ENCODE measurements at regions not wholly inside any gene's neighbourhood (a gene's known extent, or its start where the extent isn't known, plus 50 kb on each side); places are given as distances from the start of the nearest gene placed in this dataset.

- no peak for DNase-seq (ENCODE audit: low spot score)
These were observed 149.7 kb upstream of the IRX4 start for GRCh38 chr5:2032432-2032831.

- DNase-seq (ENCODE audit: low spot score), result no peak
These were observed 148.9 kb upstream of the IRX4 start for GRCh38 chr5:2031581-2031980.

GRCh38 chr5:2030131-2030530 lies 147.4 kb upstream of the IRX4 start:
- DNase-seq (ENCODE audit: low spot score), result no peak

- DNase-seq (ENCODE audit: low spot score), result no peak
These were observed 146.5 kb upstream of the IRX4 start for GRCh38 chr5:2029206-2029605.

- DNase-seq (ENCODE audit: low spot score), result no peak
These were observed 145.1 kb upstream of the IRX4 start for GRCh38 chr5:2027790-2028189.

- DNase-seq (ENCODE audit: low spot score), result no peak
These were observed 142.4 kb upstream of the IRX4 start for GRCh38 chr5:2024986-2025721.

GRCh38 chr5:2023196-2023595 lies 140.5 kb upstream of the IRX4 start:
- DNase-seq (ENCODE audit: low spot score), result no peak

GRCh38 chr5:2022436-2022835 lies 139.7 kb upstream of the IRX4 start:
- DNase-seq (ENCODE audit: low spot score), result no peak

GRCh38 chr5:2021484-2022176 lies 138.9 kb upstream of the IRX4 start:
- DNase-seq (ENCODE audit: low spot score), result no peak

GRCh38 chr5:2020730-2021129 lies 138.0 kb upstream of the IRX4 start:
- DNase-seq (ENCODE audit: low spot score), result no peak

GRCh38 chr5:2019716-2020115 lies 137.0 kb upstream of the IRX4 start:
- no peak for DNase-seq (ENCODE audit: low spot score)

- no peak for DNase-seq (ENCODE audit: low spot score)
These were observed 135.6 kb upstream of the IRX4 start for GRCh38 chr5:2018390-2018724.

- DNase-seq (ENCODE audit: low spot score), result peak; percentile 23
These were observed 135.0 kb upstream of the IRX4 start for GRCh38 chr5:2017540-2018389.

- no peak for DNase-seq (ENCODE audit: low spot score)
These were observed 133.2 kb upstream of the IRX4 start for GRCh38 chr5:2015961-2016360.

GRCh38 chr5:2015124-2015848 lies 132.6 kb upstream of the IRX4 start:
- DNase-seq (ENCODE audit: low spot score), result no peak

- DNase-seq (ENCODE audit: low spot score), result no peak
These were observed 131.4 kb upstream of the IRX4 start for GRCh38 chr5:2014058-2014610.

GRCh38 chr5:2013301-2014057 lies 130.8 kb upstream of the IRX4 start:
- no peak for DNase-seq (ENCODE audit: low spot score)

GRCh38 chr5:2012885-2013284 lies 130.2 kb upstream of the IRX4 start:
- no peak for DNase-seq (ENCODE audit: low spot score)

GRCh38 chr5:2011481-2012411 lies 129.0 kb upstream of the IRX4 start:
- DNase-seq (ENCODE audit: low spot score), result no peak

- no peak for DNase-seq (ENCODE audit: low spot score)
These were observed 128.2 kb upstream of the IRX4 start for GRCh38 chr5:2010940-2011339.
